ENCODE measurements at regions not wholly inside any gene's neighbourhood (a gene's known extent, or its start where the extent isn't known, plus 50 kb on each side); places are given as distances from the start of the nearest gene placed in this dataset.

- H3K4me3 ChIP-seq (ENCODE audit: low read depth, low read length), result no peak overlapping the region
- no peak for DNase-seq (ENCODE audit: low read depth)
- TF ChIP-seq, protein P1, sequence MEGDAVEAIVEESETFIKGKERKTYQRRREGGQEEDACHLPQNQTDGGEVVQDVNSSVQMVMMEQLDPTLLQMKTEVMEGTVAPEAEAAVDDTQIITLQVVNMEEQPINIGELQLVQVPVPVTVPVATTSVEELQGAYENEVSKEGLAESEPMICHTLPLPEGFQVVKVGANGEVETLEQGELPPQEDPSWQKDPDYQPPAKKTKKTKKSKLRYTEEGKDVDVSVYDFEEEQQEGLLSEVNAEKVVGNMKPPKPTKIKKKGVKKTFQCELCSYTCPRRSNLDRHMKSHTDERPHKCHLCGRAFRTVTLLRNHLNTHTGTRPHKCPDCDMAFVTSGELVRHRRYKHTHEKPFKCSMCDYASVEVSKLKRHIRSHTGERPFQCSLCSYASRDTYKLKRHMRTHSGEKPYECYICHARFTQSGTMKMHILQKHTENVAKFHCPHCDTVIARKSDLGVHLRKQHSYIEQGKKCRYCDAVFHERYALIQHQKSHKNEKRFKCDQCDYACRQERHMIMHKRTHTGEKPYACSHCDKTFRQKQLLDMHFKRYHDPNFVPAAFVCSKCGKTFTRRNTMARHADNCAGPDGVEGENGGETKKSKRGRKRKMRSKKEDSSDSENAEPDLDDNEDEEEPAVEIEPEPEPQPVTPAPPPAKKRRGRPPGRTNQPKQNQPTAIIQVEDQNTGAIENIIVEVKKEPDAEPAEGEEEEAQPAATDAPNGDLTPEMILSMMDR (IDR thresholded peaks at IDR 0.05; ENCODE audit: control insufficient read depth, extremely low read depth, insufficient read depth), result no peak
These were observed 553.8 kb downstream of the CCER1 start for GRCh38 chr12:90401185-90401584.

DNA sequence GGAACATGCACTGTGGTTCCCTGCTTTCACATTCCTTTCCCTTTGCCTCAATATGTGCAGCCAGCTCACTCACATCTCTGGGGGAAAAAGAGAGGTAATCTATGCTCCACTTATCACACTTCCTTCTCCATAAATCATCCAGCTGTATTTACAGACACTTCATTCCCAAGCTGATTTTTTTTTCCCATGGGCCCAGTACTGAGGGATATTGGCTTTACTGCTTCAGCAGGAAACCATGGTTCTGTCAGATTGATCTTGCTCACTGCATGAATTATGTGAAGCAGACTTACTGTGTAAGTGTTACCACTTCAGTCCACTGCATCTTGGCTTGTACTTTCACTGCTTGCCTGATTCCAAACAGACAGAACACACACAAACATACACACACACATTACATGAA is 555.6 kb downstream of the CCER1 start:
- H3K4me3 ChIP-seq (ENCODE audit: low read depth, low read length), result no peak overlapping the region
- TF ChIP-seq, protein P1 (IDR thresholded peaks at IDR 0.05; ENCODE audit: control insufficient read depth, extremely low read depth, insufficient read depth), result no peak
- no peak for DNase-seq (ENCODE audit: low read depth)

GRCh38 chr12:90398285-90398836 is 556.6 kb downstream of the CCER1 start:
- DNase-seq (ENCODE audit: low read depth), result no peak
- H3K4me3 ChIP-seq (ENCODE audit: low read depth, low read length), result no peak overlapping the region
- TF ChIP-seq, protein P1 (IDR thresholded peaks at IDR 0.05; ENCODE audit: control insufficient read depth, extremely low read depth, insufficient read depth), result no peak

- H3K4me3 ChIP-seq (ENCODE audit: low read depth, low read length), result no peak overlapping the region
- TF ChIP-seq, protein P1 (IDR thresholded peaks at IDR 0.05; ENCODE audit: control insufficient read depth, extremely low read depth, insufficient read depth), result no peak
- no peak for DNase-seq (ENCODE audit: low read depth)
These were observed 558.4 kb downstream of the CCER1 start for GRCh38 chr12:90396556-90396955.

DNA sequence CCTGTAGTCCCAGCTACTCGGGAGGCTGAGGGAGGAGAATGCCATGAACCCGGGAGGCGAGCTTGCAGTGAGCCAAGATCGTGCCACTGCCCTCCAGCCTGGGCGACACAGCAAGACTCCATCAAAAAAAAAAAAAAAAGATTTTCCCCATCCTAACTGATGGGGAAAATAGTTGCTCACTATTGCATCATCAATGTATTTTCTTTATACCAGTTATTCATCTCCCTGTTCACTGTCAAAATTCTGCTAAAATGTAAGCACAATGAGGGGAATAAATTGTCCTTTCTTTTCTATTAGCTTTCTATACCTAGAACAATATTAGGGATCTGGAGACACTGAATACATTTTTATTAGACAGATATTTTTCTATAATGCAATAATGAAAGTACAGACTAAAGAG is 561.3 kb downstream of the CCER1 start:
- TF ChIP-seq, protein P1 (IDR thresholded peaks at IDR 0.05; ENCODE audit: control insufficient read depth, extremely low read depth, insufficient read depth), result no peak
- no peak overlapping the region for H3K4me3 ChIP-seq (ENCODE audit: low read depth, low read length)
- DNase-seq (ENCODE audit: low read depth), result no peak

DNA sequence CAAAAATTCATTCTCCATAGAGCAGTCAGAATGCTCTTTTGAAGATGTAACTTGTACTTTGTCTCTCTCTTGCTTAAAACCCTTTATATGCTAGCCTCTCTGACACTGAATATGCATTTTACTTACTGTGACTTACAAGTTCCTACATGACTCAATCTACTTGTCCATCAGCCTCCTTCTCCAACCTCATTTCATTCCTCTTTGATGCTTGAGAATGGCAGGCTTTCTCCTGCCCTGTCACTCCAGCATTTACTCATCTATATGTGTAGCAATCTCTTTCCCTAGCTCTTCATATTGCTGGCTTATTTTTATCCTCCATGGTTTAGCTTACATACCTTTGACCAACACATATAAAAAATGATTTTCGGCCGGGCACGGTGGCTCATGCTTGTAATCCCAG is 561.9 kb downstream of the CCER1 start:
- no peak for DNase-seq (ENCODE audit: low read depth)
- TF ChIP-seq, protein P1 (IDR thresholded peaks at IDR 0.05; ENCODE audit: control insufficient read depth, extremely low read depth, insufficient read depth), result no peak
- no peak overlapping the region for H3K4me3 ChIP-seq (ENCODE audit: low read depth, low read length)

GRCh38 chr12:90390947-90391346 is 564.0 kb downstream of the CCER1 start:
- H3K4me3 ChIP-seq (ENCODE audit: low read depth, low read length), result no peak overlapping the region
- TF ChIP-seq, protein P1 (IDR thresholded peaks at IDR 0.05; ENCODE audit: control insufficient read depth, extremely low read depth, insufficient read depth), result no peak

More at GRCh38 chr12:90390947-90391346, 564.0 kb downstream of the CCER1 start:
- no peak for DNase-seq (ENCODE audit: low read depth)

Data from LNCaP clone FGC (cell line).